ENCODE measurements at regions not wholly inside any gene's neighbourhood (a gene's known extent, or its start where the extent isn't known, plus 50 kb on each side); places are given as distances from the start of the nearest gene placed in this dataset.

GRCh38 chr4:81522711-81523110, 51.0 kb upstream of the RASGEF1B start:
- H2BK20ac ChIP-seq (ENCODE audit: low read length), result no peak overlapping the region
- no peak overlapping the region for H3K14ac ChIP-seq (ENCODE audit: insufficient read length)
- H2BK120ac ChIP-seq (replicated peaks; ENCODE audit: low read depth, low read length), result no peak overlapping the region
- no peak for FAIRE-seq
- H2AK5ac ChIP-seq (ENCODE audit: low read depth, low read length), result no peak overlapping the region
- no peaks in the 10 kb centered on the region for H3K27me3 ChIP-seq (replicated peaks in 1 of 4; ENCODE audit: control insufficient read depth in 3 of 4, extremely low read depth in 1 of 4, insufficient read depth in 3 of 4, low read length in 3 of 4)
- POLR2A ChIA-PET (ENCODE audit: partially characterized antibody), result interaction anchor here (1.0 kb wide), 1 partner anchor 10 kb away, joined by 3 read pairs; no protein-coding TSS in a partner anchor
- peaks cover 0 to 8% (median 5%) of the 10 kb centered on the region in 4 experiments; a peak in 2 of 7 replicates for H3K4me1 ChIP-seq (replicated peaks in 1 of 4; ENCODE audit: control insufficient read depth in 3 of 4, insufficient read depth in 4 of 4, low read length in 3 of 4)
- H3K56ac ChIP-seq (replicated peaks; ENCODE audit: insufficient read length, low read depth, low read length), result no peak overlapping the region
- 60% methylated on average over 2 of the region's 2 CpGs; no CpG with 5 or more reads in 1 of the 2 experiments for WGBS, 2 experiments (ENCODE audit: extremely low coverage in 1 of 2, insufficient coverage in 1 of 2, insufficient read length in 1 of 2, insufficient replicate concordance in 2 of 2, low coverage in 1 of 2, low lambda C conversion rate in 2 of 2, missing lambda C conversion rate in 1 of 2)
- H2AFZ ChIP-seq (ENCODE audit: low read length), result no peak overlapping the region
- H3K4ac ChIP-seq (replicated peaks; ENCODE audit: insufficient read length, low read depth, low read length), result no peak overlapping the region
- H4K8ac ChIP-seq (ENCODE audit: extremely low read depth, insufficient read depth, low read length), result no peak overlapping the region
- no peaks in the 10 kb centered on the region for H3K79me1 ChIP-seq (ENCODE audit: low read depth, low read length)
- TF ChIP-seq SUZ12 (IDR thresholded peaks at IDR 0.05; ENCODE audit: low read length) (no peak), EZH2 (IDR thresholded peaks at IDR 0.05; ENCODE audit: low read depth, low read length, severe bottlenecking) (no peak), CREB1 (IDR thresholded peaks at IDR 0.05) (no peak), ATF2 (IDR thresholded peaks at IDR 0.05; ENCODE audit: low read length) (no peak), CBX8 (IDR thresholded peaks at IDR 0.05; ENCODE audit: borderline replicate concordance, low read depth, low read length) (no peak), POLR2A (IDR thresholded peaks at IDR 0.05; ENCODE audit: control extremely low read depth in 1 of 2, low read depth in 2 of 2, low read length in 2 of 2) (no peak), TAF7 (optimal IDR thresholded peaks at IDR 0.05; ENCODE audit: borderline replicate concordance, low read depth, low read length) (no peak), NRF1 (IDR thresholded peaks at IDR 0.05; ENCODE audit: low read depth, low read length) (no peak), MAFK (IDR thresholded peaks at IDR 0.05; ENCODE audit: low read depth, low read length) (no peak), USF2 (IDR thresholded peaks at IDR 0.05; ENCODE audit: low read length) (no peak), CHD2 (IDR thresholded peaks at IDR 0.05; ENCODE audit: low read length) (no peak), YY1 (IDR thresholded peaks at IDR 0.05; ENCODE audit: low read depth, low read length) (no peak)
- no peak overlapping the region for H3K4me3 ChIP-seq (ENCODE audit: extremely low read depth in 1 of 4, insufficient read depth in 2 of 4, low read depth in 3 of 4, low read length in 4 of 4)
- H3K27ac ChIP-seq (ENCODE audit: low read depth, low read length), result no peak overlapping the region
- no peak for DNase-seq (ENCODE audit: low read depth in 1 of 2, low spot score in 2 of 2)
- no peaks in the 10 kb centered on the region for H3K9me3 ChIP-seq (ENCODE audit: insufficient read depth in 2 of 2, low read depth in 1 of 2, low read length in 1 of 2)
- no peaks in the 10 kb centered on the region for H3K79me2 ChIP-seq (ENCODE audit: control insufficient read depth in 1 of 2, insufficient read depth in 2 of 2, low read length in 2 of 2)
- H3K18ac ChIP-seq (ENCODE audit: extremely low read depth, low read length), result no peak overlapping the region
- no peak overlapping the region for H4K91ac ChIP-seq (replicated peaks; ENCODE audit: insufficient read length, low read length)
- H3K23ac ChIP-seq (ENCODE audit: insufficient read length), result no peak overlapping the region
- no peaks in the 10 kb centered on the region for H3K23me2 ChIP-seq (ENCODE audit: low read depth, low read length)
- H2BK15ac ChIP-seq (ENCODE audit: low read length), result no peak overlapping the region
- H4K20me1 ChIP-seq (replicated peaks in 1 of 2; ENCODE audit: control insufficient read depth in 1 of 2, insufficient read depth in 2 of 2, low read length in 2 of 2), result no peaks in the 10 kb centered on the region
- no peak overlapping the region for H3K4me2 ChIP-seq (ENCODE audit: insufficient read depth in 1 of 2, low read depth in 2 of 2, low read length in 2 of 2)
- no peaks in the 10 kb centered on the region for H3K36me3 ChIP-seq (ENCODE audit: control insufficient read depth in 2 of 4, insufficient read depth in 4 of 4, low read length in 3 of 4)
- H3K9ac ChIP-seq (replicated peaks in 1 of 4; ENCODE audit: extremely low read depth in 1 of 4, low read depth in 3 of 4, low read length in 3 of 4), result no peak overlapping the region
- no peak overlapping the region for H2BK5ac ChIP-seq (ENCODE audit: low read depth, low read length)
- no peak overlapping the region for H4K5ac ChIP-seq (ENCODE audit: insufficient read length, low read depth, low read length)
- no peak overlapping the region for H2BK12ac ChIP-seq (ENCODE audit: low read depth, low read length)
- CTCF ChIA-PET (ENCODE audit: partially characterized antibody), result interaction anchor here (1.9 kb wide), 1 partner anchor 10 kb away, joined by 5 read pairs; no protein-coding TSS in a partner anchor

Measured in H1 (cell line).